SK-N-SH (cell line): ENCODE measurements at regions not wholly inside any gene's neighbourhood (a gene's known extent, or its start where the extent isn't known, plus 50 kb on each side); places are given as distances from the start of the nearest gene placed in this dataset.

ENCODE experiments used
- ELF1 ChIP-seq: IDR thresholded peaks from 2 replicates; pipeline ENCODE4 v1.4.0; 2012
- FOXM1 ChIP-seq: IDR thresholded peaks from 2 replicates; pipeline ENCODE4 v1.4.0; 2012; ENCODE audit warnings: low read depth, mild to moderate bottlenecking
- NFIC ChIP-seq: IDR thresholded peaks from 2 replicates; pipeline ENCODE4 v1.4.0; 2012; ENCODE audit warnings: borderline replicate concordance
- RCOR1 ChIP-seq: fragments of 150-350 bp; IDR thresholded peaks from 2 replicates; pipeline ENCODE4 v1.6.1; 2017; ENCODE audit warnings: antibody characterized with exemption, low read length
- TAF1 ChIP-seq: IDR thresholded peaks from 2 replicates; pipeline ENCODE4 v1.6.1; 2012; ENCODE audit warnings: low read depth, mild to moderate bottlenecking, low read length, moderate library complexity, borderline replicate concordance

GRCh38 chr10:65319493-65319892, 1606.3 kb upstream of the LRRTM3 start:
- no peak for TF ChIP-seq ELF1
- no peak for TF ChIP-seq FOXM1
- no peak for TF ChIP-seq TAF1
- no peak for TF ChIP-seq NFIC
- no peak for TF ChIP-seq RCOR1
